ENCODE measurements at regions not wholly inside any gene's neighbourhood (a gene's known extent, or its start where the extent isn't known, plus 50 kb on each side); places are given as distances from the start of the nearest gene placed in this dataset.

GRCh38 chr2:222146488-222146887 lies 152.3 kb downstream of the PAX3 start:
- H3K36me3 ChIP-seq (ENCODE audit: insufficient read depth, low read length): no peaks in the 10 kb centered on the region
- 0 out of 2 replicates have a peak, but pooled peaks cover 4% of the 10 kb centered on the region for H3K4me1 ChIP-seq (ENCODE audit: insufficient read depth, low read length)
- H3K9ac ChIP-seq (ENCODE audit: low read depth, low read length): no peak overlapping the region
- no peaks in the 10 kb centered on the region for H3K9me3 ChIP-seq (ENCODE audit: control insufficient read depth, insufficient read depth, low read length)

DNA sequence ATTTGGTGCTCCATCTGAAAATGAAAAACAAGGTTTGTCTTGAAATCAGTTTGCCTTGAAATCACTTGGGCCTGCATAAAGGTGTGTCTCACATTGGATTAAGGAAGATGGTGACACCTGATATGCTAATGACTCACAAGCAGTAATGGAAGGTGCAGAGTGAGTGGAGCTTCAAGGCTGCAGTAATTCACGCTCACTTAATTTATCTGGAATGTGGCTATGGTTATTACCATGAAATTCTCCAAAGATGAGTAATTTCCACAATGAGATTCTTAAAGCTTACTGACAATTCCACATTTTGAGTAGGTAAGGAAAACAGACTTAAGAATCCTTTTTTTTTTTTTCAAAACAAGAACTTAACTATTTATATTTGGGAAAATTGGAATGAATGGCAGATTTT lies 156.8 kb downstream of the PAX3 start:
- H3K9me3 ChIP-seq (ENCODE audit: control insufficient read depth, insufficient read depth, low read length): no peaks in the 10 kb centered on the region
- H3K9ac ChIP-seq (ENCODE audit: low read depth, low read length): no peak overlapping the region

DNA sequence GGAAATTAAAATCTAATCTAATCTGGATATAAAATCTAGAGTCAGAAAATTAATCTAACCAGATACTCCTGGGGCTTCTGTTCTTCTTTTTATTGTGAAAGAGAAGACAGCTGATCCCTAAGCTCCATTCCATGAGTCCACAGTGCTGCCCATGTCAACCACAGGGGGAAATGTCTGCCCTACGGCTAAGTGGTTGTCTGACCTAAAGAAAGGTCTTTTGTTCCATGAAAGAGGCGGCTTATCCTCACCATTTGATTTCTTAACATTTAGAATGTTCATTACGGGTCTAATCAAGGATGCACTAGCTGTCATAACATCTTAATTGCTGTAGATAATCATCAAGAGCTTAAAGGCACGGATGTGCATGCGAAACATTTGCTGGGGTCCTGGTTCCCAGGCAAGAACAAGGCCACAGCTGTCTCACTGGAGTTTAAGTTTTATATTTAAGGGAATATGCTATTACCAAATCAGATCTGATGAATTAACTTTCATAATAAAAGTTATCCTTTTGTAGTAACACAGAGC lies 162.6 kb downstream of the PAX3 start:
- no peak overlapping the region for H3K9ac ChIP-seq (ENCODE audit: low read depth, low read length)
- no peaks in the 10 kb centered on the region for H3K4me1 ChIP-seq (ENCODE audit: insufficient read depth, low read length)
- H3K9me3 ChIP-seq (ENCODE audit: control insufficient read depth, insufficient read depth, low read length): no peaks in the 10 kb centered on the region
- no peaks in the 10 kb centered on the region for H3K36me3 ChIP-seq (ENCODE audit: insufficient read depth, low read length)

More for the DNA sequence above, 156.8 kb downstream of the PAX3 start:
- H3K36me3 ChIP-seq (ENCODE audit: insufficient read depth, low read length): no peaks in the 10 kb centered on the region
- H3K4me1 ChIP-seq (ENCODE audit: insufficient read depth, low read length): 0 out of 2 replicates have a peak, but pooled peaks cover 4% of the 10 kb centered on the region

DNA sequence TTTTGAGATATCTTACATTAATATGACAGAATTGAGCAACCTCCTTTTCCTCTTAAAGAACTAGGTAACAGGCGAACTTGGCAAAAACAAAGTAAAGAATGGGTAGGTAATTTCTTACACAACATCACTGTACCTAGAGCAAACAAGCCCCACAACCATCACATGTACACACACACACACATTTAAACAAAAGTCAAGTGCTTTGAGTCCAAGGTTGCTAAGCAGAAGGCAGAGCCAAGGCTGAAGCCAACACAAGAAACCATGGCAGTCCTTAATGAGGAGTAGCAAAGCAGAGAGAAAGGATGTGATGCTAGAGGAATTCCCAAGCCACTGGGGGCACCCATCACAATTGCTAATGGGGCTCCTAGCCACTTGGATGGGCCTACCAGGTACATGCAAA lies 164.1 kb downstream of the PAX3 start:
- Histone ChIP-seq H3K36me3 (ENCODE audit: insufficient read depth, low read length) (no peaks in the 10 kb centered on the region), H3K9me3 (ENCODE audit: control insufficient read depth, insufficient read depth, low read length) (no peaks in the 10 kb centered on the region), H3K9ac (ENCODE audit: low read depth, low read length) (no peak overlapping the region), H3K4me1 (ENCODE audit: insufficient read depth, low read length) (no peaks in the 10 kb centered on the region)

GRCh38 chr2:222133897-222134296 lies 164.9 kb downstream of the PAX3 start:
- H3K4me1 ChIP-seq (ENCODE audit: insufficient read depth, low read length): no peaks in the 10 kb centered on the region
- no peaks in the 10 kb centered on the region for H3K36me3 ChIP-seq (ENCODE audit: insufficient read depth, low read length)
- H3K9ac ChIP-seq (ENCODE audit: low read depth, low read length): no peak overlapping the region
- no peaks in the 10 kb centered on the region for H3K9me3 ChIP-seq (ENCODE audit: control insufficient read depth, insufficient read depth, low read length)

DNA sequence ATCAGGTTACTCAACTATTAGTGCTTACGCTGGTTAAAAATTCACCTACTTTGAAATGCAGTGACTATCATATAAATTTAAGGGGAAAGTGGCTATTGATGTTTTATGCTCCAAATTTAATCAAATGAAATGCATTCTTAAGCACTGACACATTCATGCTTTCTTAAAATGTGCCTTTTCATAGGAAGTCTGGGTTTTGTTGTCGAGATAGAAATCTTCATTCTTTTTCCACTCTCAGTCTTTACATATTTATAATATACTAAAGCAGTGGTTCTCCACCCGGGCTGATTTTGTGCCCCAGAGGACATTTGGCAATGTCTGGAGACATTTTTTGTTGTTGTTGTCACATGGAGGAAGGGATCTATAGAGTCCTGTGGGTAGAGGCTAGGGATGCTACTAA lies 167.9 kb downstream of the PAX3 start:
- no peaks in the 10 kb centered on the region for H3K4me1 ChIP-seq (ENCODE audit: insufficient read depth, low read length)
- H3K36me3 ChIP-seq (ENCODE audit: insufficient read depth, low read length): no peaks in the 10 kb centered on the region
- no peaks in the 10 kb centered on the region for H3K9me3 ChIP-seq (ENCODE audit: control insufficient read depth, insufficient read depth, low read length)
- H3K9ac ChIP-seq (ENCODE audit: low read depth, low read length): no peak overlapping the region

DNA sequence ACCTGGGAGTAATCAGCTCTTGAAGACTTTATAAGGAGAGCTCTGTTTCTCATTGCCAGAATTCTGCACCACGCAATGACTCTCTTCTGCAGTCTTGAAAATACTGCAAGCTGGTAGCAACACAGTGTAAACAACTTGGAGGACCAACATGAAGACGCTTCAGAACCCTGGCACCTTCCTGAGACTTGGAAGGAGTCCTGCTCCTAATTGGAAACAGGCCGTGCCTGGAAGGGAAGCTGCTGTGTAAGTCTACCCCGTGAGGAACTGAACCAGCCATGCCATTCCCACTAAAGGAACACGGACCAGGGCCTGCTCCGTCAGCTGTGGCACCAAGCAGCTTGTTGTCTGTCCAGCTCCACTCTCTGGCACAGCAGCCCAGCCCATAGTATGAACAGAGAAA lies 171.1 kb downstream of the PAX3 start:
- Histone ChIP-seq H3K9me3 (ENCODE audit: control insufficient read depth, insufficient read depth, low read length) (no peaks in the 10 kb centered on the region), H3K9ac (ENCODE audit: low read depth, low read length) (no peak overlapping the region), H3K4me1 (ENCODE audit: insufficient read depth, low read length) (no peaks in the 10 kb centered on the region), H3K36me3 (ENCODE audit: insufficient read depth, low read length) (no peaks in the 10 kb centered on the region)

DNA sequence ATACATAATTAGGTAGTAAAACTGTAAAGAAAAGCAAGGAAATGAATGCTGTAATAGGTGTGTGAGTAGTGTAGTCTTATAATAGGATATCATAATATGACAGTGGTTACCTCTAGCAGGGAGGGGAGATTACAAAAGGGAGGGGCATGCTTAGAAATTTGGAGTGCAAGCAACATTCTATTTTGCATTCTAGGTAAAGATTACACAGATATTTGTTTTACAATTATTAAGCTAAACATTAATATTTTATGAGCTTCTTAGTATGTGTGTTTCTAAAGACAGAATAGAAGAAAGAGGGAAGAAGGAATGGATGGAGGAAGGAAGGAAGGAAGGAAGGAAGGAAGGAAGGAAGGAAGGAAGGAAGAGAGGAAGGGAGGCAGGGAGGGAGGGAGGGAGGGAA lies 177.9 kb downstream of the PAX3 start:
- Histone ChIP-seq H3K4me1 (ENCODE audit: insufficient read depth, low read length) (no peaks in the 10 kb centered on the region), H3K9me3 (ENCODE audit: control insufficient read depth, insufficient read depth, low read length) (no peaks in the 10 kb centered on the region), H3K9ac (ENCODE audit: low read depth, low read length) (no peak overlapping the region), H3K36me3 (ENCODE audit: insufficient read depth, low read length) (no peaks in the 10 kb centered on the region)

GRCh38 chr2:222115296-222115695 lies 183.5 kb downstream of the PAX3 start:
- Histone ChIP-seq H3K9ac (ENCODE audit: low read depth, low read length) (no peak overlapping the region), H3K4me1 (ENCODE audit: insufficient read depth, low read length) (no peaks in the 10 kb centered on the region), H3K9me3 (ENCODE audit: control insufficient read depth, insufficient read depth, low read length) (no peaks in the 10 kb centered on the region), H3K36me3 (ENCODE audit: insufficient read depth, low read length) (no peaks in the 10 kb centered on the region)

GRCh38 chr2:222108957-222109585 lies 189.7 kb downstream of the PAX3 start:
- no peak overlapping the region for H3K9ac ChIP-seq (ENCODE audit: low read depth, low read length)

GRCh38 chr2:222108497-222108896 lies 190.3 kb downstream of the PAX3 start:
- H3K36me3 ChIP-seq (ENCODE audit: insufficient read depth, low read length): no peaks in the 10 kb centered on the region
- peaks cover 3% of the 10 kb centered on the region; the same call in 1 of the 2 replicates for H3K4me1 ChIP-seq (ENCODE audit: insufficient read depth, low read length)
- H3K9ac ChIP-seq (ENCODE audit: low read depth, low read length): no peak overlapping the region
- no peaks in the 10 kb centered on the region for H3K9me3 ChIP-seq (ENCODE audit: control insufficient read depth, insufficient read depth, low read length)

More at GRCh38 chr2:222108957-222109585, 189.7 kb downstream of the PAX3 start:
- H3K9me3 ChIP-seq (ENCODE audit: control insufficient read depth, insufficient read depth, low read length): no peaks in the 10 kb centered on the region
- no peaks in the 10 kb centered on the region for H3K36me3 ChIP-seq (ENCODE audit: insufficient read depth, low read length)
- H3K4me1 ChIP-seq (ENCODE audit: insufficient read depth, low read length): peaks cover 3% of the 10 kb centered on the region; the same call in 1 of the 2 replicates

DNA sequence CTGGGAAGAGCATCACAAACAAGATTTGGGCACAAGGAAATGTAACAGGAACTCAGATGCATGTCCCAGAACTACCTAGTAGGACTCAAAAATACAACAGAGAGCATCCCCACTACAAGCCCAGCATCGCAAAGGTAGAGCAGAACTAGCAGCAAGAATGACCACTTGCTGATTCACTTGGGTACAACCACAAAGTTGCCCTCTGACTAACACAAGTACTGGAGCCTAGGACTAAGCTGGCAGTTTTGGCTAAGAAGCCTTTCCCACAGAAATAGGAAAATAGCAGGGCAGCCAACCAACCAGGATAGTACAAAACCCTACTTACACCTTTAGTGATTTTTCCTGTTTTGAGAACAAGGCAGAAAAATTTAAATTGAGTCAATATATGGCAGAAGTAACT lies 193.8 kb downstream of the PAX3 start:
- no peaks in the 10 kb centered on the region for H3K9me3 ChIP-seq (ENCODE audit: control insufficient read depth, insufficient read depth, low read length)
- no peaks in the 10 kb centered on the region for H3K36me3 ChIP-seq (ENCODE audit: insufficient read depth, low read length)
- peaks cover 23% of the 10 kb centered on the region; the same call in 1 of the 2 replicates for H3K4me1 ChIP-seq (ENCODE audit: insufficient read depth, low read length)
- H3K9ac ChIP-seq (ENCODE audit: low read depth, low read length): no peak overlapping the region

- Histone ChIP-seq H3K36me3 (ENCODE audit: insufficient read depth, low read length) (no peaks in the 10 kb centered on the region), H3K4me1 (ENCODE audit: insufficient read depth, low read length) (peaks cover 23% of the 10 kb centered on the region; the same call in 1 of the 2 replicates), H3K9ac (ENCODE audit: low read depth, low read length) (no peak overlapping the region)
Measured at GRCh38 chr2:222102575-222103349, 196.0 kb downstream of the PAX3 start.

DNA sequence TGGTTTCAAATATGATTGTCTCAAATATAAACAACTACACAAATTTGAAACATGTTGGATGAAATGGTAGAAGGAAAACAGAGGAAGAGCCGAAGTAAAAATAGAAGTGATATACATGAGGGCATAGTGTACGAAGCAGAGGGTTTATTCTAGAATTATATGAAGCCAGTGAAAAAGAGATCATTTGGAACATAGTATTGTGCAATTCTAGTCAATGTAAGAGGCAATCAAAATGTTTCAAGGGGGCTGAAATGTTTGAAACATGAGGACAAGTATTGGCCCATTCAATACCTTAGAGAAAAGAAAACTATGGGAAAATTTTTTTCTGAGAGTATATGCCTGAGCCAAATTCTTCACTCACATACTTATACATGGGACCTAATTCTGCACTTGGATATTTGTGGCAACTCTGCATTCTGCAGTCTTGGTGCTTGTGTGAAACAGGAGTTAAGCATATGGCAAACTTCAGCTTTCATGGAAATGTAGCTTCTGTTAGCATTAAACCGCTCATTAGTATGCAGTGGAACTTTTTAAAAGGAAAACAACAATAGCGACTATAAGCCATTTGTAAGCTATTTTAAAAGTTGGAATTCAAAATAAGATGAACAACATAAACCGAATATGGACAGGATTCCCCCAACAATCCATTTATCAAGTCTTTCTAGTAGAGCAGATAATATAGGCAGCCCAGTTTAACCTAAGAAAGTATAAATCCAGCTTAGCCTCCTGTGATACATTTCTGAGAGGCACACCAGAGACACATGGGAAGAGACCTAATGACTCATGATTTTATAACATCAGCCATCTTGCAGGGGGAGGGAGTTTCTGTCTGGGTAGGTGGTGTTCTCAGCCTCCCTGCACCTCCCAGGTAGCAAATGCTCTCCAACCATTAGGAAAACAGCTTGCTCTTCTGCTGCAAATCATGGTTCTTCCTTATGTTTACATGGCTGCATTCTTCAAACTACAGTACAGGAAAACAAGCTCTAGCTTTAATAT lies 197.8 kb downstream of the PAX3 start:
- Histone ChIP-seq H3K36me3 (ENCODE audit: insufficient read depth, low read length) (no peaks in the 10 kb centered on the region), H3K4me1 (ENCODE audit: insufficient read depth, low read length) (peaks cover 23% of the 10 kb centered on the region; the same call in 1 of the 2 replicates), H3K9me3 (ENCODE audit: control insufficient read depth, insufficient read depth, low read length) (no peaks in the 10 kb centered on the region), H3K9ac (ENCODE audit: low read depth, low read length) (no peak overlapping the region)

More at GRCh38 chr2:222102575-222103349, 196.0 kb downstream of the PAX3 start:
- H3K9me3 ChIP-seq (ENCODE audit: control insufficient read depth, insufficient read depth, low read length): no peaks in the 10 kb centered on the region
